ENCODE measurements at regions not wholly inside any gene's neighbourhood (a gene's known extent, or its start where the extent isn't known, plus 50 kb on each side); places are given as distances from the start of the nearest gene placed in this dataset.

DNA sequence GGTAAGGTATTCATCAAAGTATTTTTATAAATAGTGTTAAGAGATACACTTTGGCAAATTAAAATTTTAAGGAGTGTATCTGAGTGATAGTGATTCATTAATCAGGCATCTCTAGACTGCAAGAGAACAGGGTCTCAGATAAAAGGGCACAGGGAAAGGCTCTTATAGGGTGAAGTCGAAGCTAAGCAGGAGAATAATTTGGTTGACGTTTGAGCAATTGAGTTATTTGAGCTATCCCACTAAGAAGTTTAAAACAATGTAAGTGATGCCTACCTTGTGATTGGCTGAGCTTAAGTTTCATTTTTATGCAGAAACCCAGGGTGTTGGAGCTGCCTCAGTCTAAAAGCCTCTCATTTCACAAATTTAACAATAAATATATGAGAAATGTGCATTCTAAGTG lies 125.3 kb downstream of the SLC6A15 start:
- TF ChIP-seq, protein P1, sequence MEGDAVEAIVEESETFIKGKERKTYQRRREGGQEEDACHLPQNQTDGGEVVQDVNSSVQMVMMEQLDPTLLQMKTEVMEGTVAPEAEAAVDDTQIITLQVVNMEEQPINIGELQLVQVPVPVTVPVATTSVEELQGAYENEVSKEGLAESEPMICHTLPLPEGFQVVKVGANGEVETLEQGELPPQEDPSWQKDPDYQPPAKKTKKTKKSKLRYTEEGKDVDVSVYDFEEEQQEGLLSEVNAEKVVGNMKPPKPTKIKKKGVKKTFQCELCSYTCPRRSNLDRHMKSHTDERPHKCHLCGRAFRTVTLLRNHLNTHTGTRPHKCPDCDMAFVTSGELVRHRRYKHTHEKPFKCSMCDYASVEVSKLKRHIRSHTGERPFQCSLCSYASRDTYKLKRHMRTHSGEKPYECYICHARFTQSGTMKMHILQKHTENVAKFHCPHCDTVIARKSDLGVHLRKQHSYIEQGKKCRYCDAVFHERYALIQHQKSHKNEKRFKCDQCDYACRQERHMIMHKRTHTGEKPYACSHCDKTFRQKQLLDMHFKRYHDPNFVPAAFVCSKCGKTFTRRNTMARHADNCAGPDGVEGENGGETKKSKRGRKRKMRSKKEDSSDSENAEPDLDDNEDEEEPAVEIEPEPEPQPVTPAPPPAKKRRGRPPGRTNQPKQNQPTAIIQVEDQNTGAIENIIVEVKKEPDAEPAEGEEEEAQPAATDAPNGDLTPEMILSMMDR (IDR thresholded peaks at IDR 0.05): no peak
- TF ChIP-seq EZH2phosphoT487 (IDR thresholded peaks at IDR 0.05) (no peak), EZH2 (IDR thresholded peaks at IDR 0.05) (no peak)

Measured in neural progenitor cell (in vitro differentiated cells).